K562 (cell line): ENCODE measurements at regions not wholly inside any gene's neighbourhood (a gene's known extent, or its start where the extent isn't known, plus 50 kb on each side); places are given as distances from the start of the nearest gene placed in this dataset.

Experiments used
- COPS2 ChIP-seq: fragments of 450-650 bp; conservative IDR thresholded peaks from 2 replicates; pipeline ENCODE4 v1.6.1; 2016; ENCODE audit warnings: mild to moderate bottlenecking, moderate library complexity
- HDGF ChIP-seq: fragments of 450-650 bp; IDR thresholded peaks from 2 replicates; pipeline ENCODE4 v1.6.1; 2016
- JUNB ChIP-seq: fragments of 450-650 bp; formaldehyde crosslinking; conservative IDR thresholded peaks from 2 replicates; pipeline ENCODE4 v1.4.0; 2020; ENCODE audit warnings: mild to moderate bottlenecking
- ZNF778 ChIP-seq: fragments of 450-650 bp; formaldehyde crosslinking; IDR thresholded peaks from 2 replicates; pipeline ENCODE4 v1.4.0; 2020; ENCODE audit warnings: mild to moderate bottlenecking, moderate library complexity

- TF ChIP-seq JUNB (CRISPR knock-in tag) (no peak), ZNF778 (CRISPR knock-in tag) (no peak), COPS2 (no peak), HDGF (no peak)
Observed at GRCh38 chr3:72071624-72072023, 286.7 kb upstream of the PROK2 start.
